ENCODE measurements at regions not wholly inside any gene's neighbourhood (a gene's known extent, or its start where the extent isn't known, plus 50 kb on each side); places are given as distances from the start of the nearest gene placed in this dataset.

DNA sequence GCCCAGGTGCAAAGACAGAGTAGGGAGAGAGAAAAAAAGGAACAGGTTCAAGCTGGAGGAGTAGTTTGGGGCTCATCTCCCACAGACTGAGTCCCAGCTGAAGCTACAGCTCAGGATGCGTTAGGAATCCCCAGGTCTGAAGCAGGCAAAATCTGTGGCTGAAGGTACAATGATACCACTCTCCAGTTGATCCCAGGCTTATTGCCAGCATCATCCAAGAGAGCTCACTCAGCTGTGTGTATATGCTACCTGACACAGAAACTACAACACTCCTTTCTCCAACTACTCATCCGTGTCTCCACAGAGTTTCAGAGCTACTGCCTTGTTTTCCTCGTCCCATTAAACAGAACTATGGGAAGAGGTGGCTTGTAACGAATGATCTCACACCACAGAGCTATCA is 851.3 kb downstream of the GRID1 start:
- TF ChIP-seq POLR2AphosphoS5 (IDR thresholded peaks at IDR 0.05) (no peak), POLR2A (IDR thresholded peaks at IDR 0.05) (no peak), EP300 (IDR thresholded peaks at IDR 0.05) (no peak)
- TF ChIP-seq, protein P1, sequence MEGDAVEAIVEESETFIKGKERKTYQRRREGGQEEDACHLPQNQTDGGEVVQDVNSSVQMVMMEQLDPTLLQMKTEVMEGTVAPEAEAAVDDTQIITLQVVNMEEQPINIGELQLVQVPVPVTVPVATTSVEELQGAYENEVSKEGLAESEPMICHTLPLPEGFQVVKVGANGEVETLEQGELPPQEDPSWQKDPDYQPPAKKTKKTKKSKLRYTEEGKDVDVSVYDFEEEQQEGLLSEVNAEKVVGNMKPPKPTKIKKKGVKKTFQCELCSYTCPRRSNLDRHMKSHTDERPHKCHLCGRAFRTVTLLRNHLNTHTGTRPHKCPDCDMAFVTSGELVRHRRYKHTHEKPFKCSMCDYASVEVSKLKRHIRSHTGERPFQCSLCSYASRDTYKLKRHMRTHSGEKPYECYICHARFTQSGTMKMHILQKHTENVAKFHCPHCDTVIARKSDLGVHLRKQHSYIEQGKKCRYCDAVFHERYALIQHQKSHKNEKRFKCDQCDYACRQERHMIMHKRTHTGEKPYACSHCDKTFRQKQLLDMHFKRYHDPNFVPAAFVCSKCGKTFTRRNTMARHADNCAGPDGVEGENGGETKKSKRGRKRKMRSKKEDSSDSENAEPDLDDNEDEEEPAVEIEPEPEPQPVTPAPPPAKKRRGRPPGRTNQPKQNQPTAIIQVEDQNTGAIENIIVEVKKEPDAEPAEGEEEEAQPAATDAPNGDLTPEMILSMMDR (IDR thresholded peaks at IDR 0.05), result no peak
- Histone ChIP-seq H3K4me1 (no peaks in the 10 kb centered on the region), H3K27me3 (no peaks in the 10 kb centered on the region), H3K4me3 (no peak overlapping the region), H3K27ac (no peak overlapping the region), H3K36me3 (no peaks in the 10 kb centered on the region), H3K9me3 (no peaks in the 10 kb centered on the region)
- no peak for DNase-seq
- intact Hi-C loops (cut with DNase I), result no loop called here
- WGBS, 2 donors, result 70 to 73% methylated on average over 4 of the region's 4 CpGs

GRCh38 chr10:85524001-85524666 is 842.5 kb downstream of the GRID1 start:
- 77 to 81% methylated on average over 5 of the region's 5 CpGs for WGBS, 2 donors

DNA sequence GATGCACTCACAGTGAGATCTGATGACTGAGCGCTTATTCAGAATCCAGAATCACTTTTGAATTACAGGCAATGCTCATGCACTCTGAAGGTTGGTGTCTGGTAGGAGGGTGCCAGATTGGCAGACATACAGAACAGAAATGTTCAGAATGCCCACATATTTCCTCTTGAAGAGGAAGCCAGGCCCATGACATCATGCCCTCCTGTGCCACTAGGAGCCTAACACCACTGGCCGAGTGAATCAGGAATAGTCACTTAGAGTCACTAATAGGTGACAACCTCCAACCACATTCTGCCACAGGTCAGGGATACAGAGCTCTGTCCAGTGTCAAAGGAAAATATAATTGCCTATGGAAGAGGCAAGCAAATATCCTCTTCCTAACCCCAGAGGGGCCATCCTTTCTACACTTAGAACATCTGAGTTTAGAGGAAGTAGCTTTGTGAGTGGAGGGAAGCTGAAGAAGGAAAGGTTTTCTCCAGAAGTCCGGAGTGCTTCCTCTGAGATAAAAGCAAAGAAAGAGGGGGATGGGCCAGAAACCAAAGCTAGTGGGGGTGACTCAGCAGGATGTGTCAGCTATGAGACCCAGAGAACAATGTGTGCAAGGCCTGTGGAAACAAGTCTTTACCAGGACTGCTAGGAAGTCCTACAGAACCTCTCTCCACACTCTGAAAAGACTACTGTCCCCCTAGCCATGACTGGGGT is 838.8 kb downstream of the GRID1 start:
- no peak for DNase-seq
- Histone ChIP-seq H3K36me3 (no peaks in the 10 kb centered on the region), H3K9me3 (peaks cover 0 to 7% (median 0%) of the 10 kb centered on the region in 4 donors), H3K27ac (no peak overlapping the region), H3K4me3 (no peak overlapping the region), H3K27me3 (no peaks in the 10 kb centered on the region), H3K4me1 (no peaks in the 10 kb centered on the region)
- WGBS, 2 donors, result 72 to 86% methylated on average over 3 of the region's 3 CpGs
- intact Hi-C loops (cut with DNase I), result no loop called here
- TF ChIP-seq EP300 (IDR thresholded peaks at IDR 0.05), result no peak
- TF ChIP-seq POLR2A (IDR thresholded peaks at IDR 0.05), result no peak
- no peak for TF ChIP-seq POLR2AphosphoS5 (IDR thresholded peaks at IDR 0.05)
- TF ChIP-seq, protein P1 (IDR thresholded peaks at IDR 0.05), result no peak

More at GRCh38 chr10:85524001-85524666, 842.5 kb downstream of the GRID1 start:
- H3K9me3 ChIP-seq, result peaks cover 0 to 7% (median 0%) of the 10 kb centered on the region in 4 donors
- TF ChIP-seq, protein P1 (IDR thresholded peaks at IDR 0.05), result no peak
- TF ChIP-seq POLR2A (IDR thresholded peaks at IDR 0.05) (no peak), POLR2AphosphoS5 (IDR thresholded peaks at IDR 0.05) (no peak), EP300 (IDR thresholded peaks at IDR 0.05) (no peak)
- no peak overlapping the region for H3K27ac ChIP-seq
- DNase-seq, result no peak
- no peak overlapping the region for H3K4me3 ChIP-seq
- intact Hi-C loops (cut with DNase I), result no loop called here
- H3K4me1 ChIP-seq, result no peaks in the 10 kb centered on the region
- no peaks in the 10 kb centered on the region for H3K36me3 ChIP-seq
- H3K27me3 ChIP-seq, result no peaks in the 10 kb centered on the region

DNA sequence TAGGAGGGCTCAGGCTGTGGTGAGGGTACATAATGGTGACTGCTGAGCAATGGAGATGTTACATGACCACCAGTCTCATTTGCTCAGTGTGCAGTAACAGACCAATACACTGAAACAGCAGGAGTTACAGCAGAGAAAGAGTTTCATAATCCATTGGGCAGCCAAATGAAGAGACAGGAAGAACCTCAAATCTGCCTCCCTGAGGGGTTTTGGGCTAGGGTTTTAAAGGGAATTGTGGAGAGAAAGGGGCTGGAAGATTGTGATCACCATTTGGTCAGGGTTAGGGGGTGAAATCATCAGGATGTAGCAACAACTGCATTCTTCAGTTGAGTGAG is 838.3 kb downstream of the GRID1 start:
- H3K27ac ChIP-seq, result no peak overlapping the region
- H3K36me3 ChIP-seq, result no peaks in the 10 kb centered on the region
- H3K4me3 ChIP-seq, result no peak overlapping the region
- TF ChIP-seq, protein P1 (IDR thresholded peaks at IDR 0.05), result no peak
- peaks cover 0 to 7% (median 0%) of the 10 kb centered on the region in 4 donors for H3K9me3 ChIP-seq
- no peaks in the 10 kb centered on the region for H3K4me1 ChIP-seq
- intact Hi-C loops (cut with DNase I), result no loop called here
- no peaks in the 10 kb centered on the region for H3K27me3 ChIP-seq
- DNase-seq, result no peak
